Fibroblast of lung (primary cell): ENCODE measurements at regions not wholly inside any gene's neighbourhood (a gene's known extent, or its start where the extent isn't known, plus 50 kb on each side); places are given as distances from the start of the nearest gene placed in this dataset.
A peak's percentile ranks its signal among the peaks of the same experiment; 100 is the strongest.
"Not testable (repeated sequence)": the region's sequence is repeated elsewhere in the genome, so short reads cannot be mapped to it uniquely, and the experiment has no call there.

Source experiments
- DNase-seq, 2 donors: peaks; one replicate each; pipeline versions ENCODE4 v3.0.0 to v3.0.0-alpha.2; 2010; ENCODE audit warnings: low read depth in 2 of 2
- H2AFZ ChIP-seq: 2 replicates; pipeline ENCODE4 v1.5.1; 2012; ENCODE audit warnings: low read length, control low read depth, inconsistent platforms
- H3K27ac ChIP-seq: 2 replicates; pipeline ENCODE4 v1.5.1; 2011; ENCODE audit warnings: low read length, control low read depth; ENCODE audit not compliant: insufficient read depth
- H3K27me3 ChIP-seq: 2 replicates; pipeline ENCODE4 v1.5.1; 2011; ENCODE audit warnings: mild to moderate bottlenecking, low read length; ENCODE audit not compliant: control insufficient read depth, insufficient read depth
- H3K36me3 ChIP-seq: 2 replicates; pipeline ENCODE4 v1.5.1; 2011; ENCODE audit warnings: low read length; ENCODE audit not compliant: control insufficient read depth, insufficient read depth
- H3K4me1 ChIP-seq: 2 replicates; pipeline ENCODE4 v1.5.1; 2011; ENCODE audit warnings: low read length; ENCODE audit not compliant: control insufficient read depth, insufficient read depth; ENCODE audit errors: extremely low read depth
- H3K4me2 ChIP-seq: 2 replicates; pipeline ENCODE4 v1.5.1; 2011; ENCODE audit warnings: low read length, control low read depth; ENCODE audit not compliant: insufficient read depth; ENCODE audit errors: extremely low read depth
- H3K4me3 ChIP-seq, 4 experiments: fragments of 200-600 bp in 1 of 4; sonication (generic) in 1 of 4; replicated peaks in 1 of 4; 2 replicates each; pipeline ENCODE4 v1.5.1; 2011 to 2016; ENCODE audit warnings: low read length in 4 of 4, low read depth in 3 of 4, mild to moderate bottlenecking in 3 of 4, control low read depth in 2 of 4, inconsistent platforms in 1 of 4, mixed read lengths in 1 of 4; ENCODE audit not compliant: insufficient read depth in 1 of 4; ENCODE audit errors: control extremely low read depth in 1 of 4
- H3K79me2 ChIP-seq: 2 replicates; pipeline ENCODE4 v1.5.1; 2012; ENCODE audit warnings: mild to moderate bottlenecking, low read length, inconsistent platforms; ENCODE audit not compliant: control insufficient read depth, insufficient read depth
- H3K9ac ChIP-seq: 2 replicates; pipeline ENCODE4 v1.5.1; 2011; ENCODE audit warnings: mild to moderate bottlenecking, low read length, control low read depth; ENCODE audit not compliant: insufficient read depth
- H3K9me3 ChIP-seq: 2 replicates; pipeline ENCODE4 v1.5.1; 2012; ENCODE audit warnings: low read depth, low read length; ENCODE audit not compliant: control insufficient read depth, insufficient read depth
- H4K20me1 ChIP-seq: 2 replicates; pipeline ENCODE4 v1.5.1; 2011; ENCODE audit warnings: low read length; ENCODE audit not compliant: control insufficient read depth, insufficient read depth; ENCODE audit errors: extremely low read depth
- EZH2 ChIP-seq: IDR thresholded peaks from 2 replicates; pipeline ENCODE4 v1.5.1; 2012; ENCODE audit warnings: low read length, control low read depth, mild to moderate bottlenecking; ENCODE audit errors: missing control alignments
- TF ChIP-seq, protein P1 (sequence below), 2 donors: IDR thresholded peaks in 1 of 2; conservative IDR thresholded peaks in 1 of 2; 1 replicate in 1 of 2; 2 replicates in 1 of 2; pipeline ENCODE4 v1.5.1; 2011 to 2012; ENCODE audit warnings: low read length in 2 of 2, control low read depth in 1 of 2, inconsistent platforms in 1 of 2, low read depth in 1 of 2, mild to moderate bottlenecking in 1 of 2

DNA sequence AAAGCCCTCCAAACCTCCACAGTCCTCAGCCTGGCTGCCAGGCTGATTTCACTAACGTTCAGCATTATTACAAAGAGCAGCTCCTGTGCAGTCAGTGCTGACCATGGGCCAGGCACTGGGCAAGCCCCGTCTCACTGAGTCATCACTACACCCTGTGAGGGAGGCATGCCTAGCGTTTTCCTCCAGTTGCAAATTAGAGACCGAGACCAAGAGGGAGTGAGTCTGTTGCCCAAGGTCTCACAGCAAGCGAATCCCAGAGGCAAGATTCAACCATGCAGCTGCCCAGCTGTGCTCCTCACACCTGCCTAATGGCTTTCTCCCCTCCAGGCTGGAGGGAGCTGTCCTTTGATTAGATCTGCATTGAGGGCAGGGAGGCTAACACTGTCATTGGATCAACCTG, 229.3 kb upstream of the LHX5 start:
- Histone ChIP-seq H3K9me3 (no peaks in the 10 kb centered on the region), H3K4me2 (no peak overlapping the region), H3K27me3 (no peaks in the 10 kb centered on the region), H3K36me3 (no peaks in the 10 kb centered on the region), H3K79me2 (no peaks in the 10 kb centered on the region), H3K4me1 (no peaks in the 10 kb centered on the region), H2AFZ (no peak overlapping the region), H3K9ac (no peak overlapping the region), H3K4me3 (no peak overlapping the region), H3K27ac (no peak overlapping the region), H4K20me1 (no peaks in the 10 kb centered on the region)
- peak; percentile 7 to 45 for DNase-seq
- TF ChIP-seq EZH2: no peak
- TF ChIP-seq, protein P1, sequence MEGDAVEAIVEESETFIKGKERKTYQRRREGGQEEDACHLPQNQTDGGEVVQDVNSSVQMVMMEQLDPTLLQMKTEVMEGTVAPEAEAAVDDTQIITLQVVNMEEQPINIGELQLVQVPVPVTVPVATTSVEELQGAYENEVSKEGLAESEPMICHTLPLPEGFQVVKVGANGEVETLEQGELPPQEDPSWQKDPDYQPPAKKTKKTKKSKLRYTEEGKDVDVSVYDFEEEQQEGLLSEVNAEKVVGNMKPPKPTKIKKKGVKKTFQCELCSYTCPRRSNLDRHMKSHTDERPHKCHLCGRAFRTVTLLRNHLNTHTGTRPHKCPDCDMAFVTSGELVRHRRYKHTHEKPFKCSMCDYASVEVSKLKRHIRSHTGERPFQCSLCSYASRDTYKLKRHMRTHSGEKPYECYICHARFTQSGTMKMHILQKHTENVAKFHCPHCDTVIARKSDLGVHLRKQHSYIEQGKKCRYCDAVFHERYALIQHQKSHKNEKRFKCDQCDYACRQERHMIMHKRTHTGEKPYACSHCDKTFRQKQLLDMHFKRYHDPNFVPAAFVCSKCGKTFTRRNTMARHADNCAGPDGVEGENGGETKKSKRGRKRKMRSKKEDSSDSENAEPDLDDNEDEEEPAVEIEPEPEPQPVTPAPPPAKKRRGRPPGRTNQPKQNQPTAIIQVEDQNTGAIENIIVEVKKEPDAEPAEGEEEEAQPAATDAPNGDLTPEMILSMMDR (conservative IDR thresholded peaks at IDR 0.05 in 1 of 2, IDR thresholded peaks at IDR 0.05 in 1 of 2; ENCODE audit: low read depth in 1 of 2, low read length in 2 of 2): no peak

DNA sequence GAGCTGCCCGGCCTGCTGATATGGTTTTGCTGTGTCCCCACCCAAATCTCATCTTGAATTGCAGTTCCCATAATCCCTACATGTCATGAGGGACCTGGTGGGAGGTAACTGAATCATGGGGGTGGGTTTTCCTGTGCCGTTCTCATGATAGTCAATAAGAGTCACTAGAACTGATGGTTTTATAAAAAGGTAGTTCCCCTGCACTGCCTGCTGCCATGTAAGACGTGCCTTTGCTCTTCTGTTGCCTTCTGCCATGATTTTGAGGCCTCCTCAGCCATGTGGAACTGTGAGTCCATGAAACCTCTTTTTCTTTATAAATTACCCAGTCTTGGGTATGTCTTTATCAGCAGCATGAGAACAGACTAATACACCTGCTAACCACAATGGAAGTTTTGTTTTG, 228.3 kb upstream of the LHX5 start:
- H4K20me1 ChIP-seq, H3K9me3 ChIP-seq, H3K4me2 ChIP-seq, DNase-seq, H3K36me3 ChIP-seq, H3K79me2 ChIP-seq, H2AFZ ChIP-seq, H3K27ac ChIP-seq, H3K27me3 ChIP-seq, H3K9ac ChIP-seq, H3K4me3 ChIP-seq, H3K4me1 ChIP-seq: not testable (repeated sequence)

DNA sequence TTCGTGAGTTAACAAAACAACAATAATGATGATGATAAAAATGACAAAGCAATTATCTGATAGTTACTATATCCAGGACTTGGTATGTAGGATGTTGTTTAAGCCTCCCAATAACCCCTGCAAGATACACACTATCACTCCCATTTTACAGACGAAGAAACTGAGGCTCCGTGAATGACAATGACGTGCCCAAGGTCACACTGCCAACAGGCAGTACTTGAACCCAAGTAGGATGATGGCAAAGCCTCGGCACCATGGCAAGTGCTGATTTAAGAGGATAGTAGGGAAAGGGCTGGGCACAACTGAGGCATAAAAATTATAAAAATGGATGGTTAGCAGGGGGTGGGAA, 226.8 kb upstream of the LHX5 start:
- H3K27ac ChIP-seq: no peak overlapping the region
- H3K4me1 ChIP-seq: no peaks in the 10 kb centered on the region
- H3K9me3 ChIP-seq: no peaks in the 10 kb centered on the region
- no peak for TF ChIP-seq EZH2
- TF ChIP-seq, protein P1 (conservative IDR thresholded peaks at IDR 0.05 in 1 of 2, IDR thresholded peaks at IDR 0.05 in 1 of 2; ENCODE audit: low read depth in 1 of 2, low read length in 2 of 2): no peak
- no peaks in the 10 kb centered on the region for H3K79me2 ChIP-seq
- H2AFZ ChIP-seq: no peak overlapping the region
- H3K4me2 ChIP-seq: no peak overlapping the region
- H3K9ac ChIP-seq: no peak overlapping the region
- no peaks in the 10 kb centered on the region for H3K27me3 ChIP-seq
- no peak for DNase-seq
- H3K36me3 ChIP-seq: no peaks in the 10 kb centered on the region
- no peaks in the 10 kb centered on the region for H4K20me1 ChIP-seq
- no peak overlapping the region for H3K4me3 ChIP-seq
